SK-N-SH (cell line): ENCODE measurements at regions not wholly inside any gene's neighbourhood (a gene's known extent, or its start where the extent isn't known, plus 50 kb on each side); places are given as distances from the start of the nearest gene placed in this dataset.

Experiments used
- CHD2 ChIP-seq: fragments of 150-350 bp; IDR thresholded peaks from 2 replicates; pipeline ENCODE4 v1.6.1; 2018; ENCODE audit warnings: low read length; ENCODE audit not compliant: partially characterized antibody
- FOSL2 ChIP-seq: IDR thresholded peaks from 2 replicates; pipeline ENCODE4 v1.4.0; 2012; ENCODE audit warnings: low read depth, mild to moderate bottlenecking, moderate library complexity, borderline replicate concordance
- FOXJ3 ChIP-seq: sonication (generic); formaldehyde crosslinking; IDR thresholded peaks from 2 replicates; pipeline ENCODE4 v1.5.1; 2020; ENCODE audit warnings: mild to moderate bottlenecking, missing genetic modification reagents
- GABPA ChIP-seq: IDR thresholded peaks from 2 replicates; pipeline ENCODE4 v1.4.0; 2012; ENCODE audit warnings: low read depth, mild to moderate bottlenecking
- JUND ChIP-seq: IDR thresholded peaks from 2 replicates; pipeline ENCODE4 v1.4.0; 2012
- MEF2A ChIP-seq: IDR thresholded peaks from 2 replicates; pipeline ENCODE4 v1.4.0; 2012; ENCODE audit warnings: low read depth, borderline replicate concordance
- MXI1 ChIP-seq: IDR thresholded peaks from 2 replicates; pipeline ENCODE4 v1.6.1; 2012; ENCODE audit warnings: mild to moderate bottlenecking, low read depth, low read length, improper control_type of control experiment
- NFIC ChIP-seq: IDR thresholded peaks from 2 replicates; pipeline ENCODE4 v1.4.0; 2012; ENCODE audit warnings: borderline replicate concordance
- POLR2AphosphoS5 ChIP-seq: IDR thresholded peaks from 2 replicates; pipeline ENCODE4 v1.6.1; 2012; ENCODE audit warnings: low read depth, low read length
- RCOR1 ChIP-seq: fragments of 150-350 bp; IDR thresholded peaks from 2 replicates; pipeline ENCODE4 v1.6.1; 2017; ENCODE audit warnings: antibody characterized with exemption, low read length
- RXRA ChIP-seq: IDR thresholded peaks from 2 replicates; pipeline ENCODE4 v1.4.0; 2012; ENCODE audit warnings: low read depth, mild to moderate bottlenecking, borderline replicate concordance
- TEAD4 ChIP-seq: IDR thresholded peaks from 2 replicates; pipeline ENCODE4 v1.4.0; 2012; ENCODE audit warnings: mild to moderate bottlenecking, borderline replicate concordance; ENCODE audit not compliant: insufficient read depth
- YY1 ChIP-seq: IDR thresholded peaks from 2 replicates; pipeline ENCODE4 v1.4.0; 2012; ENCODE audit warnings: low read depth, mild to moderate bottlenecking
- TF ChIP-seq, protein P1 (sequence below): IDR thresholded peaks from 2 replicates; pipeline ENCODE4 v1.4.0; 2012; ENCODE audit warnings: low read depth, borderline replicate concordance
- TF ChIP-seq, protein P2 (sequence below): IDR thresholded peaks from 2 replicates; pipeline ENCODE4 v1.4.0; 2012; ENCODE audit warnings: low read depth
- TF ChIP-seq, protein P3 (sequence below): fragments of 200-600 bp; sonication (generic); IDR thresholded peaks from 2 replicates; pipeline ENCODE4 v1.6.1; 2017; ENCODE audit warnings: antibody characterized with exemption, mild to moderate bottlenecking, moderate library complexity
- TF ChIP-seq, protein P4 (sequence below): IDR thresholded peaks from 2 replicates; pipeline ENCODE4 v1.4.0; 2012; ENCODE audit warnings: low read depth, borderline replicate concordance

DNA sequence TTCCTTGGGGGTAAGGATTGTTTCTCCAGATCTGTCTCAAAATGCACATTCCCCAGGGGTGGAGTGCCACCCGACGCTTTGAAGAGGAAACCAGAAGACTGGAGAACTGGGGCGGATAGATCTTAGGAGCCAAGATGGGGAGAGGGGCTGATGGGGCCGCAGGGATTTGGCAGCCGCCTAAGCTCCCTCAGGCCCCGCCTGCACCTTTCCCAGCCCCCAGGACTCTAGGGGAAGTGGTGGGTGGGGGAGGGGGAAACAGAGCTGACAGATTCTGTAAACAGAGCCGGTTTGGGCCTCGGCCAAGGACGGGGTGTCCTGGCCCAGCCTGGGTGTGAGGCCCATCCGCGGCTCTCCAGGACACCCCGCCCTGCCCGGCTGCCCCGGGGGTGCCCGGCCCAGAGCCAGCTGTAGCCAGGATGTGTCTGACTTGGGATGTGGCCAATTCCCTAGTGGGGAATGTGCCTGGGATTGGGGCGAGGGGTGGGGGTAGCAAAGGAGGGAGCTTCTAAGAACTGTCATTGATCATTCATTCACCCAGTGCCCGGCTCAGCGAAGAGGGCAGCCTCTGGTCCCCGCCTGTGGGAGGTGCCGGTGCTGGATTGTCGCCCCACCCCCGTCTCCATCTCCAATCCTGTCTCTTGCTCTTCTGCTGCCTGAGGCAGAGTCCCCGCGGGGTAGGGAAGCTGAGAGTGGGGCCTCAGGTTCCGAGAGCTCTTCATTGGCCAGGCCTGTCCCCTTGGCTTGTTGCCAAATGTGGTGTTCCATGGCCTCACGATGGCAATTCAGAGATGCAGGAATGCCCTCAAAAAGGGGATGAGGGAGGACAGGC lies 54.8 kb upstream of the CDKN2AIPNL start (continued):
- TF ChIP-seq POLR2AphosphoS5 (peak; percentile 52; the same call in 1 of the 2 replicates), FOXJ3 (CRISPR knock-in tag) (no peak), MEF2A (no peak), RXRA (peak; percentile 87), NFIC (peak; percentile 88), FOSL2 (no peak), CHD2 (peak; percentile 88), JUND (peak; percentile 13; the same call in 1 of the 2 replicates), TEAD4 (no peak), GABPA (no peak; the same call in 1 of the 2 replicates), MXI1 (no peak), YY1 (no peak), RCOR1 (no peak)
- TF ChIP-seq, protein P1, sequence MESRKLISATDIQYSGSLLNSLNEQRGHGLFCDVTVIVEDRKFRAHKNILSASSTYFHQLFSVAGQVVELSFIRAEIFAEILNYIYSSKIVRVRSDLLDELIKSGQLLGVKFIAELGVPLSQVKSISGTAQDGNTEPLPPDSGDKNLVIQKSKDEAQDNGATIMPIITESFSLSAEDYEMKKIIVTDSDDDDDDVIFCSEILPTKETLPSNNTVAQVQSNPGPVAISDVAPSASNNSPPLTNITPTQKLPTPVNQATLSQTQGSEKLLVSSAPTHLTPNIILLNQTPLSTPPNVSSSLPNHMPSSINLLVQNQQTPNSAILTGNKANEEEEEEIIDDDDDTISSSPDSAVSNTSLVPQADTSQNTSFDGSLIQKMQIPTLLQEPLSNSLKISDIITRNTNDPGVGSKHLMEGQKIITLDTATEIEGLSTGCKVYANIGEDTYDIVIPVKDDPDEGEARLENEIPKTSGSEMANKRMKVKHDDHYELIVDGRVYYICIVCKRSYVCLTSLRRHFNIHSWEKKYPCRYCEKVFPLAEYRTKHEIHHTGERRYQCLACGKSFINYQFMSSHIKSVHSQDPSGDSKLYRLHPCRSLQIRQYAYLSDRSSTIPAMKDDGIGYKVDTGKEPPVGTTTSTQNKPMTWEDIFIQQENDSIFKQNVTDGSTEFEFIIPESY, result 0 out of 2 replicates have a peak, but pooled peaks have one; percentile 13
- TF ChIP-seq, protein P2, sequence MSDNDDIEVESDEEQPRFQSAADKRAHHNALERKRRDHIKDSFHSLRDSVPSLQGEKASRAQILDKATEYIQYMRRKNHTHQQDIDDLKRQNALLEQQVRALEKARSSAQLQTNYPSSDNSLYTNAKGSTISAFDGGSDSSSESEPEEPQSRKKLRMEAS, result peak; percentile 56
- TF ChIP-seq, protein P3, sequence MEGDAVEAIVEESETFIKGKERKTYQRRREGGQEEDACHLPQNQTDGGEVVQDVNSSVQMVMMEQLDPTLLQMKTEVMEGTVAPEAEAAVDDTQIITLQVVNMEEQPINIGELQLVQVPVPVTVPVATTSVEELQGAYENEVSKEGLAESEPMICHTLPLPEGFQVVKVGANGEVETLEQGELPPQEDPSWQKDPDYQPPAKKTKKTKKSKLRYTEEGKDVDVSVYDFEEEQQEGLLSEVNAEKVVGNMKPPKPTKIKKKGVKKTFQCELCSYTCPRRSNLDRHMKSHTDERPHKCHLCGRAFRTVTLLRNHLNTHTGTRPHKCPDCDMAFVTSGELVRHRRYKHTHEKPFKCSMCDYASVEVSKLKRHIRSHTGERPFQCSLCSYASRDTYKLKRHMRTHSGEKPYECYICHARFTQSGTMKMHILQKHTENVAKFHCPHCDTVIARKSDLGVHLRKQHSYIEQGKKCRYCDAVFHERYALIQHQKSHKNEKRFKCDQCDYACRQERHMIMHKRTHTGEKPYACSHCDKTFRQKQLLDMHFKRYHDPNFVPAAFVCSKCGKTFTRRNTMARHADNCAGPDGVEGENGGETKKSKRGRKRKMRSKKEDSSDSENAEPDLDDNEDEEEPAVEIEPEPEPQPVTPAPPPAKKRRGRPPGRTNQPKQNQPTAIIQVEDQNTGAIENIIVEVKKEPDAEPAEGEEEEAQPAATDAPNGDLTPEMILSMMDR, result no peak
- TF ChIP-seq, protein P4, sequence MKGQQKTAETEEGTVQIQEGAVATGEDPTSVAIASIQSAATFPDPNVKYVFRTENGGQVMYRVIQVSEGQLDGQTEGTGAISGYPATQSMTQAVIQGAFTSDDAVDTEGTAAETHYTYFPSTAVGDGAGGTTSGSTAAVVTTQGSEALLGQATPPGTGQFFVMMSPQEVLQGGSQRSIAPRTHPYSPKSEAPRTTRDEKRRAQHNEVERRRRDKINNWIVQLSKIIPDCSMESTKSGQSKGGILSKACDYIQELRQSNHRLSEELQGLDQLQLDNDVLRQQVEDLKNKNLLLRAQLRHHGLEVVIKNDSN, result no peak
